Thyroid gland (tissue), 4 donors: ENCODE measurements at regions not wholly inside any gene's neighbourhood (a gene's known extent, or its start where the extent isn't known, plus 50 kb on each side); places are given as distances from the start of the nearest gene placed in this dataset.
A peak's percentile ranks its signal among the peaks of the same experiment; 100 is the strongest.

Source experiments
- POLR2A ChIP-seq, 2 donors: fragments of 450-650 bp; IDR thresholded peaks; one replicate each; pipeline ENCODE4 v1.6.1; 2017; ENCODE audit warnings: antibody characterized with exemption in 2 of 2, mild to moderate bottlenecking in 2 of 2, moderate library complexity in 1 of 2
- TF ChIP-seq, protein P1 (sequence below), 6 experiments: fragments of 200-600 bp in 3 of 6; fragments of 450-650 bp in 3 of 6; sonication (generic) in 3 of 6; IDR thresholded peaks; one replicate each; pipeline ENCODE4 v1.5.1; 2016 to 2019; ENCODE audit warnings: antibody characterized with exemption in 6 of 6, mild to moderate bottlenecking in 2 of 6, inconsistent platforms in 1 of 6, moderate library complexity in 1 of 6

DNA sequence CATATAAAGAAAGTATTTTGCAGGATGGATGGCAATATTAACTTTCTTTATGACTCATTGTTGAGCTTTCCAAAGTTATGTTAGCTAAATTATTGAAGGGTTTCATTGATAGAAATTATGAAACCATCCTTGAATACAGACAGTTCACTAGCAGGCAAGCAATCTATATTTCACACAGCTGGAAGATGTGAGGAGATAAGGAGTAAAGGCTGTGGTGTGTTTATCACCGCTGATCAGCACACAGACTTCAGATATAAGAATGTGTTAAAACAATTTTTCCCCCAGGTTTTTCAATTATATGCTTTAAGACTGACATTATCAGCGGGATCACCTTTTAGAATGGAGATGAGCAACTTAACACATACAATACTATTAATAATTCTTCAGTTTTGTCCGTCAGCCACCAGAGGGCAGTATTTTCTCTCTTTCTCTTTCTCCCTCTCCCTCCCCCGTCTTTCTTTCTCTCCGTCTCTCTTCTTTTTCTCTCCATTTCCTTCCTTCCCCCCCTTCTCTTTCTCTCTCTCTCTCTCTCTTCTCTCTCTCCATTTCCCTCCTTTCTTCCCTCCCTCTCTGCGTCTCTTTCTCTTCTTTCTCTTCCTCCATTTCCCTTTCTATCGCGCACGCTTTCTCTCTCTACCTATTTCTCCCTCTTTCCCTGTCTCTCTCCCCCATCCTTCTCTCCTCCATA lies 62.9 kb upstream of the FAM171A1 start:
- TF ChIP-seq, protein P1, sequence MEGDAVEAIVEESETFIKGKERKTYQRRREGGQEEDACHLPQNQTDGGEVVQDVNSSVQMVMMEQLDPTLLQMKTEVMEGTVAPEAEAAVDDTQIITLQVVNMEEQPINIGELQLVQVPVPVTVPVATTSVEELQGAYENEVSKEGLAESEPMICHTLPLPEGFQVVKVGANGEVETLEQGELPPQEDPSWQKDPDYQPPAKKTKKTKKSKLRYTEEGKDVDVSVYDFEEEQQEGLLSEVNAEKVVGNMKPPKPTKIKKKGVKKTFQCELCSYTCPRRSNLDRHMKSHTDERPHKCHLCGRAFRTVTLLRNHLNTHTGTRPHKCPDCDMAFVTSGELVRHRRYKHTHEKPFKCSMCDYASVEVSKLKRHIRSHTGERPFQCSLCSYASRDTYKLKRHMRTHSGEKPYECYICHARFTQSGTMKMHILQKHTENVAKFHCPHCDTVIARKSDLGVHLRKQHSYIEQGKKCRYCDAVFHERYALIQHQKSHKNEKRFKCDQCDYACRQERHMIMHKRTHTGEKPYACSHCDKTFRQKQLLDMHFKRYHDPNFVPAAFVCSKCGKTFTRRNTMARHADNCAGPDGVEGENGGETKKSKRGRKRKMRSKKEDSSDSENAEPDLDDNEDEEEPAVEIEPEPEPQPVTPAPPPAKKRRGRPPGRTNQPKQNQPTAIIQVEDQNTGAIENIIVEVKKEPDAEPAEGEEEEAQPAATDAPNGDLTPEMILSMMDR (IDR thresholded peaks at IDR 0.05), result peak in 5 of 6 experiments; percentile 53 to 83 (median 73)
- TF ChIP-seq POLR2A (IDR thresholded peaks at IDR 0.05), result no peak
